Liver (tissue), 8 donors: ENCODE measurements at regions not wholly inside any gene's neighbourhood (a gene's known extent, or its start where the extent isn't known, plus 50 kb on each side); places are given as distances from the start of the nearest gene placed in this dataset.

Source experiments
- DNase-seq: peaks from one replicate; pipeline ENCODE4 v3.0.0-alpha.2; 2017; ENCODE audit warnings: low spot score
- H3K27ac ChIP-seq, 2 donors: one replicate each; pipeline ENCODE4 v1.7.0; 2013; ENCODE audit warnings: inconsistent platforms in 2 of 2, low read length in 2 of 2, control low read depth in 1 of 2, low read depth in 1 of 2, mild to moderate bottlenecking in 1 of 2
- H3K27me3 ChIP-seq, 4 donors: one replicate each; pipeline versions ENCODE4 v1.6.1 to v1.7.0; 2013; ENCODE audit warnings: low read length in 3 of 4, inconsistent platforms in 1 of 4, mild to moderate bottlenecking in 1 of 4, moderate library complexity in 1 of 4; ENCODE audit not compliant: control insufficient read depth in 4 of 4, insufficient read depth in 4 of 4
- H3K36me3 ChIP-seq, 4 donors: one replicate each; pipeline versions ENCODE4 v1.6.1 to v1.7.0; 2013; ENCODE audit warnings: low read length in 3 of 4, mild to moderate bottlenecking in 3 of 4, low read depth in 1 of 4, moderate library complexity in 1 of 4; ENCODE audit not compliant: control insufficient read depth in 4 of 4, insufficient read depth in 3 of 4
- H3K4me1 ChIP-seq, 4 donors: one replicate each; pipeline versions ENCODE4 v1.6.1 to v1.7.0; 2013; ENCODE audit warnings: low read length in 3 of 4, mild to moderate bottlenecking in 3 of 4, moderate library complexity in 1 of 4; ENCODE audit not compliant: control insufficient read depth in 4 of 4, insufficient read depth in 4 of 4
- H3K4me3 ChIP-seq, 3 donors: one replicate each; pipeline versions ENCODE4 v1.6.1 to v1.7.0; 2013; ENCODE audit warnings: low read length in 3 of 3, control low read depth in 1 of 3, low read depth in 1 of 3, mild to moderate bottlenecking in 1 of 3
- H3K9ac ChIP-seq, 2 donors: one replicate each; pipeline ENCODE4 v1.7.0; 2013; ENCODE audit warnings: low read length in 2 of 2, mild to moderate bottlenecking in 2 of 2, moderate library complexity in 2 of 2, control low read depth in 1 of 2, low read depth in 1 of 2
- H3K9me3 ChIP-seq, 4 donors: one replicate each; pipeline versions ENCODE4 v1.6.1 to v1.7.0; 2013; ENCODE audit warnings: low read length in 3 of 4; ENCODE audit not compliant: control insufficient read depth in 4 of 4
- EGR1 ChIP-seq, 2 donors: IDR thresholded peaks; 2 replicates each; pipeline ENCODE4 v1.6.1; 2016 to 2018; ENCODE audit warnings: antibody characterized with exemption in 2 of 2, low read depth in 2 of 2
- FOXA1 ChIP-seq: IDR thresholded peaks from 2 replicates; pipeline ENCODE4 v1.6.1; 2016; ENCODE audit warnings: antibody characterized with exemption
- FOXA2 ChIP-seq: IDR thresholded peaks from 2 replicates; pipeline ENCODE4 v1.6.1; 2016; ENCODE audit warnings: antibody characterized with exemption
- GABPA ChIP-seq, 2 donors: IDR thresholded peaks in 1 of 2; conservative IDR thresholded peaks in 1 of 2; 2 replicates each; pipeline ENCODE4 v1.6.1; 2016; ENCODE audit warnings: antibody characterized with exemption in 2 of 2, mild to moderate bottlenecking in 1 of 2, moderate library complexity in 1 of 2
- HNF4A ChIP-seq, 2 donors: conservative IDR thresholded peaks; 2 replicates each; pipeline ENCODE4 v1.6.1; 2016; ENCODE audit warnings: antibody characterized with exemption in 2 of 2, mild to moderate bottlenecking in 2 of 2
- HNF4G ChIP-seq: IDR thresholded peaks from 2 replicates; pipeline ENCODE4 v1.6.1; 2016; ENCODE audit warnings: antibody characterized with exemption
- JUND ChIP-seq, 2 donors: IDR thresholded peaks; 2 replicates each; pipeline ENCODE4 v1.6.1; 2016; ENCODE audit warnings: antibody characterized with exemption in 2 of 2
- NR2F2 ChIP-seq: IDR thresholded peaks from 2 replicates; pipeline ENCODE4 v1.6.1; 2016; ENCODE audit warnings: antibody characterized with exemption
- RAD21 ChIP-seq, 2 donors: IDR thresholded peaks; 2 replicates each; pipeline ENCODE4 v1.6.1; 2016; ENCODE audit warnings: antibody characterized with exemption in 2 of 2, mild to moderate bottlenecking in 2 of 2
- REST ChIP-seq: IDR thresholded peaks from 2 replicates; pipeline ENCODE4 v1.6.1; 2016; ENCODE audit warnings: antibody characterized with exemption, mild to moderate bottlenecking
- RXRA ChIP-seq, 2 donors: IDR thresholded peaks; 2 replicates each; pipeline ENCODE4 v1.6.1; 2017 to 2018; ENCODE audit warnings: antibody characterized with exemption in 2 of 2, mild to moderate bottlenecking in 1 of 2
- SP1 ChIP-seq: IDR thresholded peaks from 2 replicates; pipeline ENCODE4 v1.6.1; 2018; ENCODE audit warnings: antibody characterized with exemption, mild to moderate bottlenecking
- TAF1 ChIP-seq: conservative IDR thresholded peaks from 2 replicates; pipeline ENCODE4 v1.6.1; 2016; ENCODE audit warnings: antibody characterized with exemption, mild to moderate bottlenecking
- YY1 ChIP-seq: IDR thresholded peaks from 2 replicates; pipeline ENCODE4 v1.6.1; 2016; ENCODE audit warnings: antibody characterized with exemption, mild to moderate bottlenecking
- WGBS: extraction: QIAGEN DNeasy Blood & Tissue Kit; methylation state at CpG from one replicate; pipeline ENCODE4 v1.1.7; 2013; 5-methylcytosine and 5-hydroxymethylcytosine counted together
- TF ChIP-seq, protein P1 (sequence below): IDR thresholded peaks from 2 replicates; pipeline ENCODE4 v1.6.1; 2016; ENCODE audit warnings: antibody characterized with exemption
- TF ChIP-seq, protein P2 (sequence below): IDR thresholded peaks from 2 replicates; pipeline ENCODE4 v1.6.1; 2016; ENCODE audit warnings: antibody characterized with exemption
- TF ChIP-seq, protein P3 (sequence below): fragments of 150-350 bp; IDR thresholded peaks from 2 replicates; pipeline ENCODE4 v1.5.1; 2017; ENCODE audit warnings: improper control_type of control experiment, low read depth, low read length; ENCODE audit not compliant: missing input control
- TF ChIP-seq, protein P4 (sequence below): IDR thresholded peaks from 2 replicates; pipeline ENCODE4 v1.6.1; 2016; ENCODE audit warnings: antibody characterized with exemption
- donor health status: healthy.
- donor health status: healthy.
- donor health status: healthy.
- donor health status: healthy.
- donor health status: healthy.

GRCh38 chr13:105031306-105031705, 1504.2 kb downstream of the EFNB2 start:
- Histone ChIP-seq H3K4me3 (no peak overlapping the region), H3K27ac (no peak overlapping the region), H3K36me3 (no peaks in the 10 kb centered on the region), H3K9me3 (no peaks in the 10 kb centered on the region), H3K9ac (no peak overlapping the region), H3K27me3 (no peaks in the 10 kb centered on the region), H3K4me1 (peaks cover 0 to 4% (median 0%) of the 10 kb centered on the region in 4 donors)
- no peak for TF ChIP-seq RAD21 (IDR thresholded peaks at IDR 0.05)
- no peak for TF ChIP-seq GABPA (IDR thresholded peaks at IDR 0.05 in 1 of 2, conservative IDR thresholded peaks at IDR 0.05 in 1 of 2)
- no peak for TF ChIP-seq FOXA1
- TF ChIP-seq FOXA2: no peak
- WGBS: 83% methylated on average over 5 of the region's 5 CpGs
- DNase-seq: no peak

DNA sequence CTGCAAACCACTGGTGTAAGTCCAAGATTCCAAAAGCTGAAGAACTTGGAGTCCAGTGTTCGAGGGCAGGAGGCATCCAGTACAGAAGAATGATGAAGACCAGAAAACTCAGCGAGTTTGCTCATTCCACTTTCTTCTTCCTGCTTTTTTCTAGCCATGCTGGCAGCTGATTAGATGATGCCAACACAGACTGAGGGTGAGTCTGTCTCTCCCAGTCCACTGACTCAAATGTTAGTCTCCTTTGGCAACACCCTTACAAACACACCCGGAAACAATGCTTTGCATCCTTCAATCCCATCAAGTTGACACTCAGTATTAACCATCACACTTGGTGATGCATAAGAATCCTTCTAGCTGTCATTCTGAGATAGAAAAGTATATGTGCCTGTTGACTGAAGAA, 1504.6 kb downstream of the EFNB2 start:
- 85% methylated on average over 3 of the region's 3 CpGs for WGBS
- Histone ChIP-seq H3K27me3 (no peaks in the 10 kb centered on the region), H3K36me3 (no peaks in the 10 kb centered on the region), H3K4me1 (peaks cover 0 to 2% (median 0%) of the 10 kb centered on the region in 4 donors), H3K27ac (no peak overlapping the region), H3K9me3 (no peaks in the 10 kb centered on the region), H3K4me3 (no peak overlapping the region), H3K9ac (no peak overlapping the region)
- TF ChIP-seq TAF1 (no peak), YY1 (no peak), FOXA1 (no peak), SP1 (no peak), FOXA2 (no peak), HNF4A (conservative IDR thresholded peaks at IDR 0.05) (no peak), NR2F2 (no peak), HNF4G (no peak), RAD21 (IDR thresholded peaks at IDR 0.05) (no peak), RXRA (IDR thresholded peaks at IDR 0.05) (no peak), JUND (IDR thresholded peaks at IDR 0.05) (no peak), GABPA (IDR thresholded peaks at IDR 0.05 in 1 of 2, conservative IDR thresholded peaks at IDR 0.05 in 1 of 2) (no peak), REST (no peak), EGR1 (IDR thresholded peaks at IDR 0.05; ENCODE audit: low read depth in 2 of 2) (no peak)
- TF ChIP-seq, protein P1, sequence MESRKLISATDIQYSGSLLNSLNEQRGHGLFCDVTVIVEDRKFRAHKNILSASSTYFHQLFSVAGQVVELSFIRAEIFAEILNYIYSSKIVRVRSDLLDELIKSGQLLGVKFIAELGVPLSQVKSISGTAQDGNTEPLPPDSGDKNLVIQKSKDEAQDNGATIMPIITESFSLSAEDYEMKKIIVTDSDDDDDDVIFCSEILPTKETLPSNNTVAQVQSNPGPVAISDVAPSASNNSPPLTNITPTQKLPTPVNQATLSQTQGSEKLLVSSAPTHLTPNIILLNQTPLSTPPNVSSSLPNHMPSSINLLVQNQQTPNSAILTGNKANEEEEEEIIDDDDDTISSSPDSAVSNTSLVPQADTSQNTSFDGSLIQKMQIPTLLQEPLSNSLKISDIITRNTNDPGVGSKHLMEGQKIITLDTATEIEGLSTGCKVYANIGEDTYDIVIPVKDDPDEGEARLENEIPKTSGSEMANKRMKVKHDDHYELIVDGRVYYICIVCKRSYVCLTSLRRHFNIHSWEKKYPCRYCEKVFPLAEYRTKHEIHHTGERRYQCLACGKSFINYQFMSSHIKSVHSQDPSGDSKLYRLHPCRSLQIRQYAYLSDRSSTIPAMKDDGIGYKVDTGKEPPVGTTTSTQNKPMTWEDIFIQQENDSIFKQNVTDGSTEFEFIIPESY: no peak
- TF ChIP-seq, protein P2, sequence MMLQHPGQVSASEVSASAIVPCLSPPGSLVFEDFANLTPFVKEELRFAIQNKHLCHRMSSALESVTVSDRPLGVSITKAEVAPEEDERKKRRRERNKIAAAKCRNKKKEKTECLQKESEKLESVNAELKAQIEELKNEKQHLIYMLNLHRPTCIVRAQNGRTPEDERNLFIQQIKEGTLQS: no peak
- TF ChIP-seq, protein P3, sequence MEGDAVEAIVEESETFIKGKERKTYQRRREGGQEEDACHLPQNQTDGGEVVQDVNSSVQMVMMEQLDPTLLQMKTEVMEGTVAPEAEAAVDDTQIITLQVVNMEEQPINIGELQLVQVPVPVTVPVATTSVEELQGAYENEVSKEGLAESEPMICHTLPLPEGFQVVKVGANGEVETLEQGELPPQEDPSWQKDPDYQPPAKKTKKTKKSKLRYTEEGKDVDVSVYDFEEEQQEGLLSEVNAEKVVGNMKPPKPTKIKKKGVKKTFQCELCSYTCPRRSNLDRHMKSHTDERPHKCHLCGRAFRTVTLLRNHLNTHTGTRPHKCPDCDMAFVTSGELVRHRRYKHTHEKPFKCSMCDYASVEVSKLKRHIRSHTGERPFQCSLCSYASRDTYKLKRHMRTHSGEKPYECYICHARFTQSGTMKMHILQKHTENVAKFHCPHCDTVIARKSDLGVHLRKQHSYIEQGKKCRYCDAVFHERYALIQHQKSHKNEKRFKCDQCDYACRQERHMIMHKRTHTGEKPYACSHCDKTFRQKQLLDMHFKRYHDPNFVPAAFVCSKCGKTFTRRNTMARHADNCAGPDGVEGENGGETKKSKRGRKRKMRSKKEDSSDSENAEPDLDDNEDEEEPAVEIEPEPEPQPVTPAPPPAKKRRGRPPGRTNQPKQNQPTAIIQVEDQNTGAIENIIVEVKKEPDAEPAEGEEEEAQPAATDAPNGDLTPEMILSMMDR: no peak
- TF ChIP-seq, protein P4, sequence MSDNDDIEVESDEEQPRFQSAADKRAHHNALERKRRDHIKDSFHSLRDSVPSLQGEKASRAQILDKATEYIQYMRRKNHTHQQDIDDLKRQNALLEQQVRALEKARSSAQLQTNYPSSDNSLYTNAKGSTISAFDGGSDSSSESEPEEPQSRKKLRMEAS: no peak
- no peak for DNase-seq
